Activated CD8-positive, alpha-beta T cell treated with anti-CD3 and anti-CD28 coated beads for 36 hours (primary cell): ENCODE measurements at regions not wholly inside any gene's neighbourhood (a gene's known extent, or its start where the extent isn't known, plus 50 kb on each side); places are given as distances from the start of the nearest gene placed in this dataset.

Experiments used
- ATAC-seq: fragments of 200-7000 bp; cut with Tn5 transposase; one replicate; pipeline ENCODE4 v1.10.0; 2021; ENCODE audit warnings: mild to moderate bottlenecking, moderate library complexity
- CTCF ChIA-PET: fragments of 350-600 bp; sonication (Branson Sonifier 250); formaldehyde crosslinking; loops from one replicate; lab custom pipeline; 2021; ENCODE audit warnings: antibody characterized with exemption; lab: Charles Lee
- POLR2A ChIA-PET: fragments of 350-600 bp; sonication (Branson Sonifier 250); formaldehyde crosslinking; loops from one replicate; lab custom pipeline; 2021; ENCODE audit warnings: antibody characterized with exemption; lab: Charles Lee
- DNase-seq: peaks from one replicate; pipeline ENCODE4 v3.0.0-alpha.2; 2020
- H3K27ac Mint-ChIP-seq: one replicate; pipeline ENCODE4 v1.8.0; 2021; ENCODE audit warnings: mild to moderate bottlenecking, mixed read lengths
- H3K27me3 Mint-ChIP-seq: one replicate; pipeline ENCODE4 v1.8.0; 2021; ENCODE audit warnings: mixed read lengths
- H3K36me3 Mint-ChIP-seq: one replicate; pipeline ENCODE4 v1.8.0; 2021; ENCODE audit warnings: low read depth, mixed read lengths
- H3K4me1 Mint-ChIP-seq: one replicate; pipeline ENCODE4 v1.8.0; 2021; ENCODE audit warnings: low read depth, mixed read lengths
- H3K4me3 Mint-ChIP-seq: one replicate; pipeline ENCODE4 v1.8.0; 2021; ENCODE audit warnings: mild to moderate bottlenecking, moderate library complexity, mixed read lengths
- H3K9me3 Mint-ChIP-seq: one replicate; pipeline ENCODE4 v1.8.0; 2021; ENCODE audit warnings: mixed read lengths
- intact Hi-C: fragments of 100-400 bp; cut with micrococcal nuclease; formaldehyde crosslinking; loops from one replicate; pipeline ENCODE4 v1.10.0; 2022
- TF ChIP-seq, protein P1 (sequence below): fragments of 200-600 bp; IDR thresholded peaks from one replicate; pipeline ENCODE4 v1.8.0; 2022; ENCODE audit warnings: antibody characterized with exemption, mild to moderate bottlenecking

DNA sequence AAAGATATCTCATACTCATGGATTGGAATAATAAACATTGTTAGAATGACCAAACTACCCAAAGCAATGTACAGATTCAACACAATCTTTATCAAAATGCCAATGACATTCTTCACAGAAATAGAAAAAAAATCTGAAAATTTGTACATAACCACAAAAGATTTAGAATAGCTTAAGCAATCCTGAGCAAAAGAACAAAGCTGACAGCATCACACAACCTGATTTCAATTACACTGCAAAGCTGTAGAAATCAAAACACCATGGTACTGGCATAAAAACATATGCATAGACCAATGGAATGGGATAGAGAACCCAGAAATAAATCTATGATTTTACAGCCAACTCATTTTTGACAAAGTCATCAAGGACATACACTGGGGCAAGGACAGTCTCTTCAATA lies 130.0 kb upstream of the TMEM72 start:
- Mint-ChIP-seq H3K27ac (no peak overlapping the region), H3K36me3 (no peaks in the 10 kb centered on the region), H3K9me3 (no peaks in the 10 kb centered on the region), H3K4me3 (no peak overlapping the region), H3K27me3 (peaks cover 10% of the 10 kb centered on the region), H3K4me1 (no peaks in the 10 kb centered on the region)
- TF ChIP-seq, protein P1, sequence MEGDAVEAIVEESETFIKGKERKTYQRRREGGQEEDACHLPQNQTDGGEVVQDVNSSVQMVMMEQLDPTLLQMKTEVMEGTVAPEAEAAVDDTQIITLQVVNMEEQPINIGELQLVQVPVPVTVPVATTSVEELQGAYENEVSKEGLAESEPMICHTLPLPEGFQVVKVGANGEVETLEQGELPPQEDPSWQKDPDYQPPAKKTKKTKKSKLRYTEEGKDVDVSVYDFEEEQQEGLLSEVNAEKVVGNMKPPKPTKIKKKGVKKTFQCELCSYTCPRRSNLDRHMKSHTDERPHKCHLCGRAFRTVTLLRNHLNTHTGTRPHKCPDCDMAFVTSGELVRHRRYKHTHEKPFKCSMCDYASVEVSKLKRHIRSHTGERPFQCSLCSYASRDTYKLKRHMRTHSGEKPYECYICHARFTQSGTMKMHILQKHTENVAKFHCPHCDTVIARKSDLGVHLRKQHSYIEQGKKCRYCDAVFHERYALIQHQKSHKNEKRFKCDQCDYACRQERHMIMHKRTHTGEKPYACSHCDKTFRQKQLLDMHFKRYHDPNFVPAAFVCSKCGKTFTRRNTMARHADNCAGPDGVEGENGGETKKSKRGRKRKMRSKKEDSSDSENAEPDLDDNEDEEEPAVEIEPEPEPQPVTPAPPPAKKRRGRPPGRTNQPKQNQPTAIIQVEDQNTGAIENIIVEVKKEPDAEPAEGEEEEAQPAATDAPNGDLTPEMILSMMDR: no peak
- ChIA-PET POLR2A (no interaction called here), CTCF (no interaction called here)
- DNase-seq: no peak
- intact Hi-C loops: no loop called here
- ATAC-seq: no peak

DNA sequence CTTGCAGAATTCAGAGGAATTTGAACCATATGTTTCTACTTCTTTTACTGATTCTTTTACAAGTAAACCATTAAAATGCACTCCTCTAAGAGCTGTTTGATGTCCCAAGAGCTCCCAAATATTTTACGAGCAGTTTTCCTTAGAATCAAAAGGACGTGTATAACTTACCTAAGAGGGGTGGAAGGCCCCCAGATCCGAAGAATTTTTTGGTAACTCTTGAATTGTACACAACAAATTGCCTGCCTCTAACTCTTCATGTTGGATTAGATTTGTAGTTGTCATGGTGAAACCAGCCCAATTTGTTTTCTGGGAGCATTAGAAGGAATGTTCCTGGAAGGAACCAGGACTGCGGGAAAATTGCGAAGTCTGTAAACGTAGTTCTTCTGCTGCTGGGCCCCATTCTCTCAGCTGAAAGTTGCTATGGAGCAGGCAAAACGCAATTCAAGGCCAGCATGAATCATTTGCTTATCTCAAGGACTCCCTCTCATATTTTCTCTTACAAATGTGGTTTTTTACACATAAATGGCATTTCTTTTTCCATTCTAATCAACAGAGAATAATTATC lies 124.8 kb upstream of the TMEM72 start:
- Mint-ChIP-seq H3K4me1 (no peaks in the 10 kb centered on the region), H3K27ac (no peak overlapping the region), H3K4me3 (no peak overlapping the region), H3K9me3 (no peaks in the 10 kb centered on the region), H3K36me3 (no peaks in the 10 kb centered on the region), H3K27me3 (peaks cover 7% of the 10 kb centered on the region)
- ATAC-seq (no peak), DNase-seq (no peak)
- intact Hi-C loops: no loop called here
- TF ChIP-seq, protein P1: no peak
- ChIA-PET CTCF (no interaction called here), POLR2A (no interaction called here)

DNA sequence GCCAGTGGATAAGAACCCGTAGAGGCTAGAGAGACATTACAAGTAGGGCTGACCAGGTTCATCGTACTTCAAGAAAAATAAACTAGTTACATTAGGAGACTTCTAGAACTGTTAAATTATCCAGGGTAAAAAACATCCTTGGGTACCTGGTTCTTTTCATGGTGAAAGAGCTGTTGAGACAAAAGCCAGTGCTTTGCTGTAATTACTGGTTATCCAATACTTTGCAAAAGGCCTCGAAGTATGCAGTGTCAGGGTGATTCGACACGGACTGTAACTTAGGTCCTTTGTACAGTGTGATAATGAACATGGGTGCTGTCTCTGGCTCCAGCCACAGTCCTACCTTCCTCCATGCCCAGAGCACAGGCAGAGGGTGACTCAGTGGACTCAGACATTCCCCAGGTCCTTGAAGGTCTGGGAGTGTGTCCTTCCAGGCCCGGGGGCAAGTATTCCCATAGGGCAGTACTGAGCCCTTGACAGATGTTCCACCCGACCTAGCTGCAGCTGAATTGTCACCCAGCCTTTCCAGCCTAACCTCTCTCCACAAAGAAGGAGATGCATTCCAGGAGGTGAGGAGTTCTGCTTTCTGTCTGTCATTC lies 123.6 kb upstream of the TMEM72 start:
- TF ChIP-seq, protein P1: no peak
- DNase-seq (no peak), ATAC-seq (no peak)
- H3K27ac Mint-ChIP-seq: no peak overlapping the region
- CTCF ChIA-PET: no interaction called here
- no peaks in the 10 kb centered on the region for H3K36me3 Mint-ChIP-seq
- H3K4me3 Mint-ChIP-seq: no peak overlapping the region
- H3K4me1 Mint-ChIP-seq: no peaks in the 10 kb centered on the region
- no peaks in the 10 kb centered on the region for H3K9me3 Mint-ChIP-seq
- POLR2A ChIA-PET: interaction anchor here (0.6 kb wide), 1 partner anchor 81 kb away, joined by 3 read pairs; no protein-coding TSS in a partner anchor
- peaks cover 5% of the 10 kb centered on the region for H3K27me3 Mint-ChIP-seq
- intact Hi-C loops: no loop called here

DNA sequence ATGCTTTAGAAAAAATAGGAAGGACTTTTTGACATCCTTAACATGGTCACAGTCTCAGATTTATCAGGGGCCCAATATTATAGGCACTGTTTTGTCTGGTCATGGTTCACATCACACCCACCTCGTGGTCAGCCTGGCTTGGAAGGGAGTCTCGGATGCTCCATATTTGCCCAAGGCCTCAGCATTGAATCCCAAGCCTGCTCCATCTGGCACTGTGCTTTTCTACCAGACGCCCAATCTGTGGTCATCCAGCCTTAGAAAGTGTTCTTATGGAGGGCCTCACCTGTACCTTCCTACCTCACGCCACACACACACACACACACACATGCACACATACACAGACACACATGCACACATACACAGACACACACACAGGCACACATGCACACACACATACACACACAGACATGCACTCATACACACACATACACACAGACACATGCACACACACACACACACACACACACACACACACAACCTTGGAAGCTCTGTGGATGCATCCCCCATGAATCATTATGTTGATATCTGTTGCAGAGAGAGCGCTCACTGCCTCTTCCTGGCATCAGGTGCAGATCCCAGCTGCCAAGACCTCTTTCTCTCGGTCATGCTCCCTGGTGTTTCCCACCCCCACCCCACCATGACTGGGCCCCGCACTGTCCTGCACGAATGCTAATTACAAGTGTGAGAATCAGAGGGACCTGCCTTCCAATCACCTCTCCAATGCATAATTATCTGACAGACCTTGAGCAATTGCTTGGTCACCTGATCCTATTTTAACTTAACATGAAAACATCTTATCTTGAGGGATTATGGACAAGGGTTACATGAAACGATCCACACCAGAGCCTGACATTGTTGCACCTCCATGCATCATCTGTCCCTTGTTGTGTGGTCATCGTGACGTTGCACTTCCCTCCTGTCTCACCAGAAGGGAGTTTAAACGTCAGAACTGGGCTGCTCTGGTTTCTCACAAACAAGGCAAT lies 122.7 kb upstream of the TMEM72 start:
- no peaks in the 10 kb centered on the region for H3K9me3 Mint-ChIP-seq
- intact Hi-C loops: no loop called here
- ATAC-seq (no peak), DNase-seq (no peak)
- ChIA-PET POLR2A (interaction anchor here (0.6 kb wide), 1 partner anchor 80 kb away, joined by 3 read pairs; no protein-coding TSS in a partner anchor), CTCF (no interaction called here)
- no peaks in the 10 kb centered on the region for H3K4me1 Mint-ChIP-seq
- peaks cover 5% of the 10 kb centered on the region for H3K27me3 Mint-ChIP-seq
- TF ChIP-seq, protein P1: no peak
- H3K27ac Mint-ChIP-seq: no peak overlapping the region
- no peak overlapping the region for H3K4me3 Mint-ChIP-seq
- no peaks in the 10 kb centered on the region for H3K36me3 Mint-ChIP-seq
